HepG2 (cell line): ENCODE measurements at regions not wholly inside any gene's neighbourhood (a gene's known extent, or its start where the extent isn't known, plus 50 kb on each side); places are given as distances from the start of the nearest gene placed in this dataset.

Experiments used
- ESRRA ChIP-seq: sonication (generic); formaldehyde crosslinking; IDR thresholded peaks from 2 replicates; pipeline ENCODE4 v1.5.1; 2020; ENCODE audit warnings: mild to moderate bottlenecking, low read depth, missing genetic modification reagents
- MEIS1 ChIP-seq: sonication (generic); formaldehyde crosslinking; IDR thresholded peaks from 2 replicates; pipeline ENCODE4 v1.9.0; 2021; ENCODE audit warnings: mild to moderate bottlenecking, missing genetic modification reagents, moderate library complexity, borderline replicate concordance
- SMARCC2 ChIP-seq: fragments of 450-650 bp; IDR thresholded peaks from 2 replicates; pipeline ENCODE4 v1.6.1; 2017; ENCODE audit warnings: antibody characterized with exemption, mild to moderate bottlenecking
- ZFP62 ChIP-seq: sonication (generic); formaldehyde crosslinking; IDR thresholded peaks from 2 replicates; pipeline ENCODE4 v1.4.0; 2020; ENCODE audit warnings: missing genetic modification reagents
- ZSCAN12 ChIP-seq: sonication (generic); formaldehyde crosslinking; IDR thresholded peaks from 2 replicates; pipeline ENCODE4 v1.9.0; 2021; ENCODE audit warnings: mild to moderate bottlenecking, missing genetic modification reagents

- TF ChIP-seq SMARCC2 = no peak
- TF ChIP-seq MEIS1 (CRISPR knock-in tag) = no peak
- TF ChIP-seq ZSCAN12 (CRISPR knock-in tag) = no peak
- TF ChIP-seq ESRRA = no peak
- TF ChIP-seq ZFP62 (CRISPR knock-in tag) = no peak
These were observed 816.0 kb upstream of the CDH9 start for GRCh38 chr5:27854243-27854852.
